Stimulated activated CD4-positive, alpha-beta T cell treated with anti-CD3 and anti-CD28 coated beads, Interleukin-4, amount 100 ng/mL, for 48 hours (primary cell): ENCODE measurements at regions not wholly inside any gene's neighbourhood (a gene's known extent, or its start where the extent isn't known, plus 50 kb on each side); places are given as distances from the start of the nearest gene placed in this dataset.

Experiments used
- DNase-seq, 2 donors: peaks; one replicate each; pipeline ENCODE4 v3.0.0-alpha.2; 2020; ENCODE audit warnings: low read depth in 2 of 2

GRCh38 chr17:69605571-69605970 is 191.1 kb downstream of the MAP2K6 start:
- no peak for DNase-seq

- no peak for DNase-seq
Observed at GRCh38 chr17:69606142-69606800, 191.8 kb downstream of the MAP2K6 start.

GRCh38 chr17:69607162-69607834 is 192.8 kb downstream of the MAP2K6 start:
- peak; percentile 7 to 28 for DNase-seq

- no peak for DNase-seq
Observed at GRCh38 chr17:69608141-69608540, 193.6 kb downstream of the MAP2K6 start.

GRCh38 chr17:69608808-69609472 is 194.4 kb downstream of the MAP2K6 start:
- no peak for DNase-seq

- DNase-seq: no peak
Observed at GRCh38 chr17:69609473-69610305, 195.2 kb downstream of the MAP2K6 start.

DNA sequence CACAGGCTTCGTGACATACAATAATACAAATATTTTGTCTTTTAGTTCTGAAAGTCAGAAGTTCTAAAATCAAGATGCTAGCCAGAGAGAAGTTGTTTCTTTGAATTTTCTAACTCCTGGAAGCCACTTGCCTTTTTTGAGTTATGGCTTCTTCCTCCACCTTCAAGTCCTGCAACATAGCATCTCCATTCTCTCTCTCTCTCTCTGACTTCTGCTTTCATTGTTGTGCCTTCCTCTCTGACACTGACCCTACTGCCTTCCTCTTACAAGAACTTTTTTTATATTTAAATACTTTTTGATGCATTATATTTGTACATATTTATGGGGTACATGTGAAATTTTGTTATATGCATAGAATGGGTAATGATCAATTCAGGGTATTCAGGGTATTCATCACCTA is 205.9 kb downstream of the MAP2K6 start:
- DNase-seq: no peak

DNA sequence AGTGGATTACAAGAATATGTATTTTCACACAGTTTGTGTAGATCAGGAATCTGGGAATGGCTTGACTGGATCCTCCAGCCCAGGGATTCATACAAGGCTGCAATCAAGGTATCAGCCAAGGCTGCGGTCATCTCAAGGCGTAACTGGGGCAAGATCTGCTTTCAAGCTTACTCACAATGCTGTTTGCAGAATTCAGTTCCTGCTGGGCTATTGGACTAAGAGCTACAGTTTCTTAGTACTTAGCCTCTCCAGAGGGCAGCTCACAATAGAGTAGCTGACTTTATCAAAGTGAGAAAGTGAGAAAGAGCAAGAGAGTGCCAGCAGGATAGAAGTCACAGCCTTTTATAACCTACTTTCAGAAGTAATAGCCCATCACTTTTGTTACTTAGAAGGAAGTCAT is 211.0 kb downstream of the MAP2K6 start:
- no peak for DNase-seq

GRCh38 chr17:69630056-69630635 is 215.6 kb downstream of the MAP2K6 start:
- DNase-seq: no peak

DNA sequence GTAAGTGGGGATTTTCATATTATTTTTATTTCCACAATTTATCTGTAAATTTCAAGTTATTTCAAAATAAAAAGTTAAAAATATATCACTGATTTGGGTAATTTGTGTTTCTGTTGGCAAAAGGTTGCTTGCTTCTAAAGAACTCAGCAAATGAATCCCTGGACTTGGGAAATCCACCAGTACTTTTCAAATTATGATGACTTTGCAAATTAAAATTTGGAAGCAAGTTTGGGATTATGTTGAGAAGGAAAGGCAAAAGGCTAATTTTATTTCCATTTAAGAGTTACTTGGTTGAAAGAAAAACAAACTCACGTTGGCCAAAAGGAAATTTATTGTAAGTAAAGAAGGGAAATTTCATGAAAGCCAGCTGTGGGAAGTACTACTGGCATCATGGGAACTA is 220.3 kb downstream of the MAP2K6 start:
- no peak for DNase-seq

DNA sequence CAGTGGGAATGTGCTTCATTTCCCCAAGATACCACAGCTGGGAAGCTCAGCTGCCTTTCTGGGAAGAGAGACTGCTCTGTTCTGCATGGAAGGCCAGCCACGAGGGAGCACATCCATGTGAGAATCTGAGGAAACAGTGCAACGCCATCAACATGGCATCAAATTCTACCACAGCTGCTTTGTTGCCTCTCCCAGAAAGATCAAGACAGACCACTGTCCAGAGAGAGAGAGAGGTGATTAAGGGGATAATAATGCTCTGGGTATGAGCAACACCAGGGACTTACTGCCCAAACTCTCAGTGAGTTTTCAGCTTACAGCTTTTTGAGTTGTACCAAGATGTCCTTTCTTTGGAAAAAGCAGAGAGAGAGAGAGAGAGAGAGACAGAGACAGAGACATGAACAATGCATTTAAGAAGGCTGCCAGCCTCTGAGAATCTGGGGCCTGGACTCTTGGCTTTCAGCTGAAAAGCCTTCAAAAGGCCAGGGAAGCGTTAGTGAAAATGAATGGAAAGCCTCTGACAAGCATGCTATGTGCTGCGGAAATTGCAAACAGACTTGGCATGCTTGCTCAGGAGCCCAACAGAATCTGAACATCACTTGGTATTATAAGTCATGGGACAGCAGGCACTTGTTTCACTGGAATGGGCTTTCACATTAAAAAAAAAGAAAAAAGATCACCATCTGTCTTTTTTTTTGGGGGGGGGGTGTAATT is 223.1 kb downstream of the MAP2K6 start:
- DNase-seq: no peak

- DNase-seq: no peak
Observed at GRCh38 chr17:69639096-69639495, 224.6 kb downstream of the MAP2K6 start.

DNA sequence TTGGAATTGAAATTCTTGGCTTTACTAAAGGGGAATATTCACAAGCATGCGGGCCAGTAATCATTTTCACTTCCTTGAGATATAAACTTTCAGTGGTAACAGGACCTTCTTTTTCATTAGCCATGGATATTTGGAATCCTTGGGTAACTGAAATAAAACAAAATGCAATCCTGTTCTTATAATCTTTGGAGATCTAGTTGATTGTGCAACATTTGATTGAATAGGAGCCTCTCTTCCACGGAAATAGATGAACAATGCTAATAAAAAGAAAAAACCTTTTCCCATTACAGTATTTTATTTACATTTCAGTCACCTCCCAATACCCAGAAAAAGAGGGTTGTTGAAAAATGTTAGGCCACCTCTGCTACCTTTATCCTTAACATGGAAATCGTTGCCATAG is 225.6 kb downstream of the MAP2K6 start:
- no peak for DNase-seq

GRCh38 chr17:69643686-69644085 is 229.2 kb downstream of the MAP2K6 start:
- DNase-seq: no peak

- no peak for DNase-seq
Observed at GRCh38 chr17:69646729-69647128, 232.2 kb downstream of the MAP2K6 start.

DNA sequence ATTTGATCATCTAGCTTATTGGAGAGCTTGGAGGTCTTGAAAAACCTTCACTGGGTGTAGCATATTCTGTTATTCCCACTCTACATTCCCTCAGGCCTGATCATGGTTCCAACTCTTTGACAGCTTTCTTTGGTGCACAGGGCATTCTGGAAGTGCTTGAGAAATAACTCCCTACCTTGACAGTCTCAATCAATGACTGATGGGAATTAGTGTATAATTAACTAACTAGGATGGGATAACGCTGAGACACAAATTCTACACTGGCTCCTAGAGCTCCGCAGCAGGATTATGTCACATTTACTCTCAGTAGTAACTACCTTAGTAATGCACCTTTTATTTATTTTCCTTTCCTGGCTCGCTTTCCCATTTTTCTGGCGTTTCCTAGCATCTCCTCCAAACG is 236.4 kb downstream of the MAP2K6 start:
- no peak for DNase-seq

GRCh38 chr17:69651921-69652320 is 237.4 kb downstream of the MAP2K6 start:
- no peak for DNase-seq

- no peak for DNase-seq
Observed at GRCh38 chr17:69654981-69655855, 240.7 kb downstream of the MAP2K6 start.

DNA sequence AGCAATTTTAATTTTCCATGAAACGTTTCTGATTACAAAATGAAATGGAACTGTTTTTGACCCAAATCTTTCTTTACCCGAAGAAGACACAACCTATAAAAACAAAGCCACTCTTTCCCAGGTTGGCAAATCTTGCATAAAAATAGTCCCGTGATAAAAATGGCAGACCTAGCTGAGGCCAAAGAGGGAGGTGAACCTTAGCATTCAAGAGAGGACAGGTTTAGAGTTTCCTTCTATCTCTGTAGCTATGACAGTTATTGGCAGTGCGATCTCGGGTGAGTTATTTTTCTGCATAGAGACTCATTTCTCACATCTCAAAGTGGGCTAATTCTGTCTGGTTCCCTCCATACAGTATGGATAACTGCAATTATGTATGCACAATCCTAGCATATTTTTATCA is 241.4 kb downstream of the MAP2K6 start:
- no peak for DNase-seq
